Nephron progenitor cell (in vitro differentiated cells): ENCODE measurements at regions not wholly inside any gene's neighbourhood (a gene's known extent, or its start where the extent isn't known, plus 50 kb on each side); places are given as distances from the start of the nearest gene placed in this dataset.

Experiments
- DNase-seq: peaks from one replicate; pipeline ENCODE4 v3.0.0; 2021
- H3K27ac Mint-ChIP-seq: 2 replicates; pipeline ENCODE4 v1.8.0; 2021; ENCODE audit warnings: mild to moderate bottlenecking, moderate library complexity, mixed read lengths
- H3K27me3 Mint-ChIP-seq: 2 replicates; pipeline ENCODE4 v1.8.0; 2021; ENCODE audit warnings: mild to moderate bottlenecking, low read depth, mixed read lengths; ENCODE audit not compliant: poor library complexity
- H3K36me3 Mint-ChIP-seq: 2 replicates; pipeline ENCODE4 v1.8.0; 2021; ENCODE audit warnings: low read depth, mixed read lengths
- H3K4me1 Mint-ChIP-seq: 2 replicates; pipeline ENCODE4 v1.8.0; 2021; ENCODE audit warnings: mixed read lengths
- H3K4me3 Mint-ChIP-seq: 2 replicates; pipeline ENCODE4 v1.8.0; 2021; ENCODE audit warnings: mild to moderate bottlenecking, moderate library complexity, mixed read lengths
- H3K9me3 Mint-ChIP-seq: 2 replicates; pipeline ENCODE4 v1.8.0; 2021; ENCODE audit warnings: mild to moderate bottlenecking, moderate library complexity, mixed read lengths
- CTCF ChIP-seq: fragments of 200-600 bp; sonication (generic); IDR thresholded peaks from 2 replicates; pipeline ENCODE4 v1.5.0; 2021; ENCODE audit warnings: antibody characterized with exemption

- Mint-ChIP-seq H3K9me3 (no peaks in the 10 kb centered on the region), H3K27ac (no peak overlapping the region), H3K4me3 (peak overlapping the region; percentile 89), H3K27me3 (peaks cover 48% of the 10 kb centered on the region), H3K4me1 (peaks cover 56% of the 10 kb centered on the region), H3K36me3 (no peaks in the 10 kb centered on the region)
- no peak for TF ChIP-seq CTCF
- no peak for DNase-seq
These were observed 131.5 kb upstream of the DLX2 start for GRCh38 chr2:172233987-172234715.

DNA sequence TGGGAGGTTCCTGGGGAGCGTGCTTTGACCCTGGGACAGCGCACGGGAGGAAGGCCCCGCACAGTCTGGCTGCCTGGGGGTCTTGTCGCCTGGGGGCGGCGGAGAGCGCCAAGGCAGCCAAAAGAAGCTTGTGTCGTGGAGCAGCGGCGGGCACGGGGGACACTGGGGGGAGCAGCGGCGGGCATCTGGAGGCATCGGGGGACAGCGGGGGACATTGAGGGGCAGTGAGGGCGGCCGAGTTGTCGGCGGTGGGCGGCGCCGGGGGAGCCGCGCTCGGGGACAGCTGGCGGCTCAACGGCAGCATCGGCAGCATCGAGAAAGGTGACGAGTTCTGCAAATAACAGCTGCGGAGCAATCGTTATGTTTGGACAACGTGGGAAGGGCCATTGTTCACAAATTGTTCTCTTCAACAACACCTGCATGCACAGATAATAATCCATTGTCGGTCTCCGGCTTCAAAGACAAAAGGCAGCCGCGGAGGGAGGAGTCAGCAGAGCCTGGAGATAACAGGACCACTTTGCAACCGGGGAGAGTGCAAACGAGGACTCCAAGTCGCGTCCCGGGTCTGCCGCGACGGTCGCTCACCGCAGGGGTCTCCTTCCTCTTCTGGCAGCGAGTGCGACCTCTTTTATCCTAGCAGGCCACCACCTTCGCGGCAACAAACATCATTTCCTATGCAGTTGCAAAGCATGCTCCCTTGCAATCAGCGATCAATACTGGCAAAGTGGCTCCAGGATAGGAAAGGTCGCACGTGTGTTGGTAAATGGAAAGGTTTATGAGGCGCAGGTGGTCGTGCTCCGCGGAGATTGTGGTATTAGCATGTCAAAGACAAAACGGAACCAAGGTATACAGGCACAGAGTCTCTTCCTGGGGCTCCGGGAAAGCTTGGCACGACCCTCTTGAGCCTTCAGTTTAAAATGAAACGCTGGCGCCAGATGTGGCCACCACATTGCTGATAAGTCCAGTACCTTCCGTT is 132.3 kb upstream of the DLX2 start:
- TF ChIP-seq CTCF: no peak
- peak; percentile 50 for DNase-seq
- Mint-ChIP-seq H3K27ac (no peak overlapping the region), H3K36me3 (no peaks in the 10 kb centered on the region), H3K9me3 (no peaks in the 10 kb centered on the region), H3K4me3 (peak overlapping the region; percentile 89), H3K4me1 (peaks cover 56% of the 10 kb centered on the region), H3K27me3 (peaks cover 48% of the 10 kb centered on the region)

GRCh38 chr2:172239944-172240590 is 137.4 kb upstream of the DLX2 start:
- Mint-ChIP-seq H3K4me3 (no peak overlapping the region), H3K27ac (no peak overlapping the region), H3K36me3 (no peaks in the 10 kb centered on the region), H3K9me3 (no peaks in the 10 kb centered on the region), H3K27me3 (peaks cover 28% of the 10 kb centered on the region), H3K4me1 (peaks cover 30% of the 10 kb centered on the region)
- DNase-seq: no peak
- no peak for TF ChIP-seq CTCF

DNA sequence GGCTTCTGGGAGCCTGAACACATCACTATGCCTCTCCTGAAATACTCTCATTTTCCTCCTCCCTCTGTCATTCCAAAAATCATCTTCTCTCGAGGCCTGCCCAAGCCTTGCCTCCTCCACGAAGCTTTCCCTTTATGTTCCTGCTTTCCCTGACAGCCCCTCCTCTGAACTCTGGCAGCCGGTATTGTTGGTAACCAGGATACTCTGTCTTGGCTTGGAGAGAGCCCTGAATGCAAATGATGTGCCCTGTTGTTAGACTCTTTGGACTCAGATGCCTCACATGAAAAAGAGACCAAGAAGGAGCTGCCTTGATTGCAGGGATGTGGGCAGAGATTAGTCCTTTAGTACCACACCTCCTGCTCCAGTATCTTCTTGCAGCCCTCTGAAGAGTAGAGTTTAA is 138.5 kb upstream of the DLX2 start:
- Mint-ChIP-seq H3K36me3 (no peaks in the 10 kb centered on the region), H3K27ac (peak overlapping the region; percentile 40), H3K27me3 (peaks cover 16% of the 10 kb centered on the region), H3K4me3 (peak overlapping the region; percentile 24), H3K4me1 (peaks cover 33% of the 10 kb centered on the region), H3K9me3 (no peaks in the 10 kb centered on the region)
- TF ChIP-seq CTCF: no peak
- no peak for DNase-seq

DNA sequence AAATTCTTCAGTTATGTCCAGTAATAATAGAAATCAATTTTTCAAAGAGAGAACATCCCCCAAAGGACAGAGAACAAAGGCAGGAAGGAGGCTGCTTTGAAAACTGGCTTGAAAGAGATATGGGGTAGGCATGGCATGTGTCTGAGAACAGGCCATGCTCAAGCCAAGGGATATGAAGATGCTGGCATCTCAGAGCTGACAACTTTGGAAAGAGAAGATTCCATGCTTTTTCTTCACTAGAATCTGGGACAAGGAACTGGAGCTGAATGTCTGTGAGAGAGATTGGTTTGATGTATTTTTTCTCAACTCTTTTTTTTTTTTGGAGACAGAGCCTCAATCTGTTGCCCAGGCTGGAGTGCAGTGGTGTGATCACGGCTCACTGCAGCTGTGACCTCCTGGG is 139.8 kb upstream of the DLX2 start:
- peaks cover 6% of the 10 kb centered on the region for H3K27me3 Mint-ChIP-seq
- peaks cover 45% of the 10 kb centered on the region for H3K4me1 Mint-ChIP-seq

More for the DNA sequence above, 139.8 kb upstream of the DLX2 start:
- no peak for TF ChIP-seq CTCF
- H3K27ac Mint-ChIP-seq: no peak overlapping the region
- H3K9me3 Mint-ChIP-seq: no peaks in the 10 kb centered on the region
- no peak overlapping the region for H3K4me3 Mint-ChIP-seq
- DNase-seq: no peak
- H3K36me3 Mint-ChIP-seq: no peaks in the 10 kb centered on the region
